ENCODE measurements at regions not wholly inside any gene's neighbourhood (a gene's known extent, or its start where the extent isn't known, plus 50 kb on each side); places are given as distances from the start of the nearest gene placed in this dataset.

DNA sequence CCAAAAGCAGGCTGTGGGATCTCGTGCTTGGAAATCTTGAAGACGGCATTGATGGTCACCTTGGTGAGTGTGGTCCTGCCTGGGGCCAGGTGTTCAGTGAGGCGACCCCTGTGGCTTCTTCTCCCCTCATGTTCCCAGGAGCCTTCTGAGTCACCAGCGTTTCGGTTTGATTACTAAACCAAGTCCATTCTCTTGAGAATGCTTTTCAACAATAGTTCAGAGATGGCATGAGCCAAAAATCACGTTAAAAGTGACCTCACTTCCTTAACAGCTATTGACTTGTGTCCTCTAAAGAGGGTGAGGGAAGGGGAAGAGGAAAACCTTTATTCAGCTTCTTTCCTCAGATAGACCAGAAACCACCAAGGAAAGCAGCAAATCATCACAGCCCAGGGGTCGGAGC, 315.2 kb downstream of the GATA3 start:
- H3K4ac ChIP-seq (ENCODE audit: low read depth, low read length): no peak overlapping the region
- no peak overlapping the region for H2BK15ac ChIP-seq (replicated peaks; ENCODE audit: low read depth)
- H3K4me3 ChIP-seq (ENCODE audit: low read length): no peak overlapping the region
- no peak overlapping the region for H3K4me2 ChIP-seq (ENCODE audit: low read length)
- H3K56ac ChIP-seq (ENCODE audit: low read length): no peak overlapping the region
- no peak overlapping the region for H2BK120ac ChIP-seq (ENCODE audit: low read depth, low read length)
- H3K27me3 ChIP-seq (ENCODE audit: insufficient read depth, low read length, poor library complexity): no peaks in the 10 kb centered on the region
- no peak overlapping the region for H4K8ac ChIP-seq (ENCODE audit: low read depth, low read length)
- H2BK5ac ChIP-seq (ENCODE audit: low read length): no peak overlapping the region
- H3K79me2 ChIP-seq (ENCODE audit: control insufficient read depth, insufficient read depth, low read length): no peaks in the 10 kb centered on the region
- H3K36me3 ChIP-seq (ENCODE audit: control insufficient read depth, insufficient read depth, low read length): no peaks in the 10 kb centered on the region
- H4K5ac ChIP-seq (ENCODE audit: low read length): no peak overlapping the region
- DNase-seq: no peak
- H3K4me1 ChIP-seq (ENCODE audit: control insufficient read depth, low read depth, low read length): no peaks in the 10 kb centered on the region
- no peak overlapping the region for H3K27ac ChIP-seq (ENCODE audit: low read depth, low read length)
- H3K79me1 ChIP-seq (ENCODE audit: low read length): no peaks in the 10 kb centered on the region
- no peak overlapping the region for H2AK5ac ChIP-seq (ENCODE audit: low read length)
- no CpG with 5 or more reads among the region's 7 CpGs for WGBS (ENCODE audit: extremely low coverage, insufficient coverage, low lambda C conversion rate)
- H3K9ac ChIP-seq (ENCODE audit: low read length): no peak overlapping the region
- no peak overlapping the region for H3K23ac ChIP-seq (ENCODE audit: low read length)
- no peak overlapping the region for H3K18ac ChIP-seq (ENCODE audit: low read length)

DNA sequence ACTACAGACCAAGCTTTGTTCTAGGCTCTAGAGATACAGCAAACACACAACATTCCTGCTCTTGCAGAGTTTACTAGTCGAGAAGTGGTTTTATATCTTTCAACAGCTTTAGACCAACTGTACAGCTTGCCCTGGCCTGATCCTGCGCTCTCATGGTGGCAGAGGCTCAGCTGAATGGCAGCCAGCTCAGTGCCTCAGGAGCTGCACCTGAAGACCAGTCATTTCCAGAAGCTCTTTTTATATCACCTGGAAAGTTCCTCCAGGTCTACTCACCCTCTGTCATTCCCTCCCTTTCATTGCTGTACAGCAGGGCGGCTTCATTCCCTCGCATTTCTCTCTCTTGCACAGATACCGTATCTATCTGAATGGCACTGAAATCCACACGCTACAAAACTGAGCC, 319.8 kb downstream of the GATA3 start:
- Histone ChIP-seq H3K4me2 (ENCODE audit: low read length) (no peak overlapping the region), H3K4me1 (ENCODE audit: control insufficient read depth, low read depth, low read length) (peaks cover 4% of the 10 kb centered on the region), H2AK5ac (ENCODE audit: low read length) (no peak overlapping the region), H3K4ac (ENCODE audit: low read depth, low read length) (no peak overlapping the region), H4K5ac (ENCODE audit: low read length) (no peak overlapping the region), H3K18ac (ENCODE audit: low read length) (no peak overlapping the region), H3K79me1 (ENCODE audit: low read length) (no peaks in the 10 kb centered on the region), H2BK5ac (ENCODE audit: low read length) (no peak overlapping the region), H3K9ac (ENCODE audit: low read length) (no peak overlapping the region), H3K27ac (ENCODE audit: low read depth, low read length) (no peak overlapping the region), H4K8ac (ENCODE audit: low read depth, low read length) (no peak overlapping the region), H3K23ac (ENCODE audit: low read length) (no peak overlapping the region), H2BK15ac (replicated peaks; ENCODE audit: low read depth) (no peak overlapping the region), H3K56ac (ENCODE audit: low read length) (no peak overlapping the region), H3K36me3 (ENCODE audit: control insufficient read depth, insufficient read depth, low read length) (no peaks in the 10 kb centered on the region), H3K4me3 (ENCODE audit: low read length) (no peak overlapping the region), H2BK120ac (ENCODE audit: low read depth, low read length) (no peak overlapping the region), H3K27me3 (ENCODE audit: insufficient read depth, low read length, poor library complexity) (no peaks in the 10 kb centered on the region), H3K79me2 (ENCODE audit: control insufficient read depth, insufficient read depth, low read length) (no peaks in the 10 kb centered on the region)
- WGBS (ENCODE audit: extremely low coverage, insufficient coverage, low lambda C conversion rate): no CpG with 5 or more reads among the region's 6 CpGs
- no peak for DNase-seq

DNA sequence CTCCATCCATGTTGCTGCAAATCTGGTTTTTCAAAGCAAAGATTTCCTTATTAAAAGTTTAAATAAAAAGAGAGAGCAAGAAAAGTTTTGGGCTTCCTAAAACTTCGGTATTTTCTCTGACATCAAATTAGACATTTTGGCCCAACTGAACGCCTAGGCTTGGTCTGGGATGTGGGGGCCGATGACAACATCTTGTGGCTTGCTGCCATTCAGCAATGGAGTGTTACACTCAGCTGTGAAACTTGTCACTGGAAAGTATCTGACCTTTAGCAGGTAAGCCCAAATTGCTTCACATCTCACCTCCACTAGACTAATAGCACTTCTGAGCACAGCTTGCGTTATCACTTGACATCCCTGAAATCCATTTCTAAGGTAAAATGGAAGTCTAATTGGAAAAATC, 320.6 kb downstream of the GATA3 start:
- Histone ChIP-seq H4K5ac (ENCODE audit: low read length) (no peak overlapping the region), H3K9ac (ENCODE audit: low read length) (no peak overlapping the region), H3K4ac (ENCODE audit: low read depth, low read length) (no peak overlapping the region), H3K4me3 (ENCODE audit: low read length) (no peak overlapping the region), H2BK15ac (replicated peaks; ENCODE audit: low read depth) (no peak overlapping the region), H2AK5ac (ENCODE audit: low read length) (no peak overlapping the region), H3K56ac (ENCODE audit: low read length) (no peak overlapping the region), H3K23ac (ENCODE audit: low read length) (no peak overlapping the region), H3K79me2 (ENCODE audit: control insufficient read depth, insufficient read depth, low read length) (no peaks in the 10 kb centered on the region), H3K18ac (ENCODE audit: low read length) (no peak overlapping the region), H3K36me3 (ENCODE audit: control insufficient read depth, insufficient read depth, low read length) (no peaks in the 10 kb centered on the region), H3K4me1 (ENCODE audit: control insufficient read depth, low read depth, low read length) (peaks cover 4% of the 10 kb centered on the region), H3K79me1 (ENCODE audit: low read length) (no peaks in the 10 kb centered on the region), H2BK120ac (ENCODE audit: low read depth, low read length) (no peak overlapping the region), H4K8ac (ENCODE audit: low read depth, low read length) (no peak overlapping the region), H2BK5ac (ENCODE audit: low read length) (no peak overlapping the region), H3K27ac (ENCODE audit: low read depth, low read length) (no peak overlapping the region), H3K4me2 (ENCODE audit: low read length) (no peak overlapping the region), H3K27me3 (ENCODE audit: insufficient read depth, low read length, poor library complexity) (no peaks in the 10 kb centered on the region)
- WGBS (ENCODE audit: extremely low coverage, insufficient coverage, low lambda C conversion rate): no CpG with 5 or more reads among the region's 4 CpGs
- DNase-seq: no peak

DNA sequence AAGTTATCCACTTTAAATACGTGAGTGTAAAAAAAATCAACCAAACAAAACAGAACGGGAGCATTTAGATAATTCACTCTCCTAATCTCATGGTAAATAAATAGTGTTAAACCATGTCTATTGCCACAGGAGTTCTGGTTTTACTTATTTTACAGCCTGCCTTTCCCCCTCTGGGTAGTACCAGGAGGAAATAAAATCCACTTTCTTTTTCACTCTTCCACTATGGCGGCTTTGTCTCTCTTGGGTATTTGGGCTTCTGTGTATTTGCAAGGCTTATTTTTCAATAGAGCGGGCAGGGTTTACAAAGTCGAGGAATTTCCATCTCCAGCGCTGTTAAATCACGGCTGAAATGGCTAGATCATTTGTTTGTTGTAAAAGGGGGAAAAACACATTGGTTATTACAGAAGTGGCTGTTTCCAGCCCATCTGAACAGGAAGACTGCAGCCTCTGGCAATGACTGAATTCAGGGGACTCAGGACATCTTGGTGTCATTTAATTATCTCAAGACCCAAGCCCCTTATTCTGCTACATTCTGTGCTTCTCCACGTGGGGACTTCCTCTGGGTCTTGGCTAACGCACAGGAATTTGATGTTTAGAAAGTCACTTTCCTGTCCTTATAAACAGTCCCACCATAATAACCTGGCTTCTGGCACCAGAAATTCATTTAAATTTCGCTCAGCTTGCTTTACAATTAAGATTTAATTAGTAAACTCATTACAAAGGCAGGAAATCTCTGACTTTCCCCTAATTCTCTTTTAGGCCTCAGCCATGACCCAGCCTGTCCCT, 323.9 kb downstream of the GATA3 start:
- Histone ChIP-seq H3K23ac (ENCODE audit: low read length) (no peak overlapping the region), H4K5ac (ENCODE audit: low read length) (peak overlapping the region; percentile 71), H3K4me2 (ENCODE audit: low read length) (no peak overlapping the region), H2BK15ac (replicated peaks; ENCODE audit: low read depth) (peak overlapping the region; percentile 41), H3K79me1 (ENCODE audit: low read length) (no peaks in the 10 kb centered on the region), H3K27ac (ENCODE audit: low read depth, low read length) (no peak overlapping the region), H3K4ac (ENCODE audit: low read depth, low read length) (peak overlapping the region; percentile 70), H3K56ac (ENCODE audit: low read length) (peak overlapping the region; percentile 30), H3K36me3 (ENCODE audit: control insufficient read depth, insufficient read depth, low read length) (no peaks in the 10 kb centered on the region), H3K4me3 (ENCODE audit: low read length) (no peak overlapping the region), H3K79me2 (ENCODE audit: control insufficient read depth, insufficient read depth, low read length) (no peaks in the 10 kb centered on the region), H4K8ac (ENCODE audit: low read depth, low read length) (no peak overlapping the region), H2BK120ac (ENCODE audit: low read depth, low read length) (no peak overlapping the region), H2AK5ac (ENCODE audit: low read length) (no peak overlapping the region), H3K9ac (ENCODE audit: low read length) (no peak overlapping the region), H2BK5ac (ENCODE audit: low read length) (no peak overlapping the region), H3K18ac (ENCODE audit: low read length) (peak overlapping the region; percentile 31), H3K4me1 (ENCODE audit: control insufficient read depth, low read depth, low read length) (peaks cover 4% of the 10 kb centered on the region), H3K27me3 (ENCODE audit: insufficient read depth, low read length, poor library complexity) (no peaks in the 10 kb centered on the region)
- WGBS (ENCODE audit: extremely low coverage, insufficient coverage, low lambda C conversion rate): no CpG with 5 or more reads among the region's 10 CpGs
- DNase-seq: no peak

DNA sequence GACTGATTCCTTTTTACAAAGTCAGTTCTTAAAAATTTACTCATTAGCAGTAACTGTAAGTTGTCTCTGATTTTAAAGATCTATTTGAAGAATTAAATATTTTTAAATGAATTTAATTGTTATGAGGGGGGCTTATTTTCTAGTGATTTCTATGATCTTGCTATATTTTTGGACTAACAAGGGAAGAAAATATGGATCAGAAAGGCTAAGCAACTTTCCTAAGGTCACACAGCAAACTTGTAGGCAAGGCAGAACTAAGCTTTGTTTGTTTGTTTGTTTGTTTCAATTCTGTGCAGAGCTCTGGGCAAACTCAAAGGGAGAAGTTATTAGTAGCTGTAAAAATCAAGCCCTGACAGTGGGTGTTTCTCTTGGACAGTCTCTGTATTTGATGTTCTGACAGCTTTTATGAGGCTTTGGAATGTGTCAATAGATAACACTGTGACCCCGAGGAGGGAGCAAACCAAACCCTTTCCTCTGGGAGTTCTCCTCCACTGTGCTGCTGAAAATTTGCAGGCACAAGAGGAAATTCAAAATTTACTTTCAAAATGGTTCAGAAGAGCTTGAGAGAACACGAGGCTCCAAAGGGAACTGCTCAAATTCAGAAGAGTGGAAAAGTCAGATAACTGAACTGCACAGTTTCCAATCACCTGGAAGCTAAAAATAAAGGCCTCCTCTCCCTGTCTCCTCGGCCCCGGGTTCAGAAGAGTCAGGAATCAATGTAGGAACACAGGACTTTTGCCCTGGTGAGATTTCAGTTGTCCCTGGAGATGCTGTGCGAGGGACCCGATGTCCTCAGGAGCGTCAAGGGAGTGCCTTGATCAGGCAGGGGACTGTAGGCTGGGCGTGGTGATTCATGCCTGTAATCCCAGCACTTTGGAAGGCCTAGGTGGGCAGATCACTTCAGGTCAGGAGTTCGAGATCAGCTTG, 325.7 kb downstream of the GATA3 start:
- Histone ChIP-seq H3K9ac (ENCODE audit: low read length) (no peak overlapping the region), H3K27me3 (ENCODE audit: insufficient read depth, low read length, poor library complexity) (no peaks in the 10 kb centered on the region), H3K56ac (ENCODE audit: low read length) (peak overlapping the region; percentile 34), H3K79me1 (ENCODE audit: low read length) (no peaks in the 10 kb centered on the region), H3K36me3 (ENCODE audit: control insufficient read depth, insufficient read depth, low read length) (no peaks in the 10 kb centered on the region), H2BK5ac (ENCODE audit: low read length) (no peak overlapping the region), H4K8ac (ENCODE audit: low read depth, low read length) (no peak overlapping the region), H3K4me1 (ENCODE audit: control insufficient read depth, low read depth, low read length) (peaks cover 4% of the 10 kb centered on the region), H4K5ac (ENCODE audit: low read length) (no peak overlapping the region), H3K79me2 (ENCODE audit: control insufficient read depth, insufficient read depth, low read length) (no peaks in the 10 kb centered on the region), H3K4ac (ENCODE audit: low read depth, low read length) (no peak overlapping the region), H3K27ac (ENCODE audit: low read depth, low read length) (no peak overlapping the region), H2BK15ac (replicated peaks; ENCODE audit: low read depth) (no peak overlapping the region), H2BK120ac (ENCODE audit: low read depth, low read length) (no peak overlapping the region), H3K4me3 (ENCODE audit: low read length) (no peak overlapping the region), H2AK5ac (ENCODE audit: low read length) (no peak overlapping the region), H3K4me2 (ENCODE audit: low read length) (no peak overlapping the region), H3K23ac (ENCODE audit: low read length) (no peak overlapping the region), H3K18ac (ENCODE audit: low read length) (no peak overlapping the region)
- WGBS (ENCODE audit: extremely low coverage, insufficient coverage, low lambda C conversion rate): no CpG with 5 or more reads among the region's 9 CpGs
- peak; percentile 21 for DNase-seq

All from mesendoderm (in vitro differentiated cells).